PFSK-1 (cell line): ENCODE measurements at regions not wholly inside any gene's neighbourhood (a gene's known extent, or its start where the extent isn't known, plus 50 kb on each side); places are given as distances from the start of the nearest gene placed in this dataset.

ENCODE experiments used
- FOXP2 ChIP-seq: optimal IDR thresholded peaks from 2 replicates; pipeline ENCODE3; 2011; ENCODE audit warnings: borderline replicate concordance, control low read depth, inconsistent platforms; ENCODE audit not compliant: insufficient read depth; ENCODE audit errors: extremely low read length, extremely low read depth
- POLR2AphosphoS5 ChIP-seq: IDR thresholded peaks from 2 replicates; pipeline ENCODE4 v1.6.1; 2012; ENCODE audit warnings: low read depth, mild to moderate bottlenecking, control low read depth, low read length, moderate library complexity
- SIN3A ChIP-seq: IDR thresholded peaks from 2 replicates; pipeline ENCODE4 v1.6.1; 2012; ENCODE audit warnings: mild to moderate bottlenecking, low read length, moderate library complexity, borderline replicate concordance; ENCODE audit not compliant: insufficient read depth
- TAF1 ChIP-seq: IDR thresholded peaks from 2 replicates; pipeline ENCODE4 v1.6.1; 2012; ENCODE audit warnings: low read length, control low read depth, borderline replicate concordance; ENCODE audit not compliant: insufficient read depth
- TF ChIP-seq, protein P1 (sequence below), 2 experiments: IDR thresholded peaks; 2 replicates each; pipeline versions ENCODE4 v1.6.1 to v1.8.0; 2011 to 2012; ENCODE audit warnings: low read depth in 2 of 2, low read length in 2 of 2, control low read depth in 1 of 2, inconsistent platforms in 1 of 2, mild to moderate bottlenecking in 1 of 2, moderate library complexity in 1 of 2; ENCODE audit not compliant: insufficient read depth in 1 of 2

DNA sequence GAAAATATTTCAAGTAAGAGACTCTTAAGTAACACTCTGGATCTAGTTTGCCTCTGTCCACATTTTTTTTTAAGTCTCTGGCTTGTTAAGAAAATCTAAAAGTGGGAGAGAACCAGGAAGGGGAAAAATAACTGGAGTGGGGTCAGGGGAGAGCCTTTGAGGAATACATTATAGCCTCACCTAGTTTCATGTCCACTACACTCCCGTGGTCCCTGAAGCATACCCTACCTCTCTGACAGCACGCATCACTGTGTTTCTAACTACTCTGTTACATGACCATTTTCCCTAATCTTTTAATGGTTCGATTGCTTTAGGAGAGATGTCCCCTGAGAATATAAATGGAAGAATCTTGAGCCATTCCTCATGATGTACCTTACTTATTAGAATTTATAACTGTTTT lies 318.3 kb downstream of the TMEM167A start:
- TF ChIP-seq FOXP2 (no peak), POLR2AphosphoS5 (no peak), SIN3A (no peak), TAF1 (no peak)
- TF ChIP-seq, protein P1, sequence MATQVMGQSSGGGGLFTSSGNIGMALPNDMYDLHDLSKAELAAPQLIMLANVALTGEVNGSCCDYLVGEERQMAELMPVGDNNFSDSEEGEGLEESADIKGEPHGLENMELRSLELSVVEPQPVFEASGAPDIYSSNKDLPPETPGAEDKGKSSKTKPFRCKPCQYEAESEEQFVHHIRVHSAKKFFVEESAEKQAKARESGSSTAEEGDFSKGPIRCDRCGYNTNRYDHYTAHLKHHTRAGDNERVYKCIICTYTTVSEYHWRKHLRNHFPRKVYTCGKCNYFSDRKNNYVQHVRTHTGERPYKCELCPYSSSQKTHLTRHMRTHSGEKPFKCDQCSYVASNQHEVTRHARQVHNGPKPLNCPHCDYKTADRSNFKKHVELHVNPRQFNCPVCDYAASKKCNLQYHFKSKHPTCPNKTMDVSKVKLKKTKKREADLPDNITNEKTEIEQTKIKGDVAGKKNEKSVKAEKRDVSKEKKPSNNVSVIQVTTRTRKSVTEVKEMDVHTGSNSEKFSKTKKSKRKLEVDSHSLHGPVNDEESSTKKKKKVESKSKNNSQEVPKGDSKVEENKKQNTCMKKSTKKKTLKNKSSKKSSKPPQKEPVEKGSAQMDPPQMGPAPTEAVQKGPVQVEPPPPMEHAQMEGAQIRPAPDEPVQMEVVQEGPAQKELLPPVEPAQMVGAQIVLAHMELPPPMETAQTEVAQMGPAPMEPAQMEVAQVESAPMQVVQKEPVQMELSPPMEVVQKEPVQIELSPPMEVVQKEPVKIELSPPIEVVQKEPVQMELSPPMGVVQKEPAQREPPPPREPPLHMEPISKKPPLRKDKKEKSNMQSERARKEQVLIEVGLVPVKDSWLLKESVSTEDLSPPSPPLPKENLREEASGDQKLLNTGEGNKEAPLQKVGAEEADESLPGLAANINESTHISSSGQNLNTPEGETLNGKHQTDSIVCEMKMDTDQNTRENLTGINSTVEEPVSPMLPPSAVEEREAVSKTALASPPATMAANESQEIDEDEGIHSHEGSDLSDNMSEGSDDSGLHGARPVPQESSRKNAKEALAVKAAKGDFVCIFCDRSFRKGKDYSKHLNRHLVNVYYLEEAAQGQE (IDR thresholded peaks at IDR 0.05; ENCODE audit: insufficient read depth in 1 of 2, low read depth in 2 of 2, low read length in 2 of 2): no peak

DNA sequence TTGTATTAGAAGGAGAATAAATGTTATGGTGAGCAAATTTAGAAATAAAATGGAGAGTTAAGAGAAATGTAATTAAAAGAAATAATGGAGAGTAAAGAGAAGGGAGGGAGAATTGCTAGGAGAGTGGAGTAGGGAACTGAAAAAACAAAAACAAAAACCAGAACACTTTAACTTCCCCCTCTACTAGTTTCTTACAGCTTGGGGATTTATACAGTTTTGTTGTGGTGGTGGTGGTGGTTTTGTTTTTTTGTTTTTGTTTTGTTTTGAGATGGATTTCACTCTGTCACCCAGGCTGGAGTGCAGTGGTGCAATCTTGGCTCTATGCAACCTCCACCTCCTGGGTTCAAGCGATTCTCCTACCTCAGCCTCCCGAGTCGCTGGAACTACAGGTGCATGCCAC lies 322.4 kb downstream of the TMEM167A start:
- TF ChIP-seq, protein P1 (IDR thresholded peaks at IDR 0.05; ENCODE audit: insufficient read depth in 1 of 2, low read depth in 2 of 2, low read length in 2 of 2): no peak
- TF ChIP-seq POLR2AphosphoS5 (no peak), TAF1 (no peak), SIN3A (no peak), FOXP2 (no peak)

DNA sequence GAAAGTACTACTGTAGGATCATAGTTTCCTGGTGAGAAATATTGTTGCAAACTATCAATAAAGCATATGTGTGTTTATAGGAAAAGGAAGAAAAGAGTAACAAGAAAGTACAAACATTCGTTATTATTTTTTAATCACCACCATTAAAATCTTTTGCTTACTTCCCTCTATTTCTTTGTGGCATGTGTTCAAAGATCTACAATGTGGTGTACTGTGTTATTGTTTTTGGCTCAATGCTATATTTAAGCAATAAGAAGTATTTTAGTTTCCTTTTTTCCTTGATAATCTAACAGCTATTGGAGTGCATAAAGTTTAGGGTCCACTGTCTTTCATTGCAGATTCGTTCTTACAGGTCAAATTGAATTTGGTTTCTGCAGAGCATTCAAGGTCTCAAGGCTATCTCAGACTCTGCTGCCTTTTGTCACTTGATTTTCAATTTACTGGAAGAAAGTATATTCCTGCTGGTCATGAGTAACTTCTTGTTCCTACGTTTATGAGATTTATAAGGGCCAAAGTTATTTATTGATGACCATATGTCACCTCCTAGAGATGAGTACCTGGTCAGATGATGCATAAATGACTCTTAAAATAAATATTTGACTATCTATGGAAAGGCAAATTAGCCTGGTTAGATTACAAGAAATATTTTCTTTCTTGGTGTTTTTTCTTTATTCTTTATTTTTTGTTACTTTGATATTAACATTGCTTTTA lies 323.0 kb downstream of the TMEM167A start:
- TF ChIP-seq TAF1 (no peak), FOXP2 (no peak), POLR2AphosphoS5 (no peak), SIN3A (no peak)
- TF ChIP-seq, protein P1 (IDR thresholded peaks at IDR 0.05; ENCODE audit: insufficient read depth in 1 of 2, low read depth in 2 of 2, low read length in 2 of 2): no peak

DNA sequence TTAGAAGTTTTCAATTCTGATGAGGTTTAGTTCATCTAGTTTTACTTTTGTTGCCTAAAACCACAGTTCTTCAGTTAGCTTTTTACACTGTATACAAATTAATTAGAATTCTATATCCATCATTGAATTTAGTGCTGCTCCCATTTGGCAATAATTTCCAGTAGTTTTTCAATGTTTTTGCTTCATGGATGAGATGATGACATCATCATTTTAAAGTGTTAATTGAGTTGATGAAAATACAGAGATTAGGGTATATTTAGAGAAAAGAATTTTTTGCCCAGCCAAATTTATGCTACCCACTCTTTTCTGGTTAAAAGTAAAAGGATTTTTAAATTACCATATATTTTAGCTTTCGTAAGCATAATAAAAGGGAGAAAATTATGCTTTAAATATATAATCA lies 323.8 kb downstream of the TMEM167A start:
- TF ChIP-seq SIN3A (no peak), TAF1 (no peak), POLR2AphosphoS5 (no peak), FOXP2 (no peak)
- TF ChIP-seq, protein P1 (IDR thresholded peaks at IDR 0.05; ENCODE audit: insufficient read depth in 1 of 2, low read depth in 2 of 2, low read length in 2 of 2): no peak
